CD14-positive monocyte (primary cell): ENCODE measurements at regions not wholly inside any gene's neighbourhood (a gene's known extent, or its start where the extent isn't known, plus 50 kb on each side); places are given as distances from the start of the nearest gene placed in this dataset.

Source experiments
- DNase-seq, 3 donors: peaks; one replicate each; pipeline ENCODE4 v3.0.0-alpha.2; 2011 to 2022
- H2AFZ ChIP-seq: 2 replicates; pipeline ENCODE4 v1.6.0; 2012; ENCODE audit warnings: mild to moderate bottlenecking, low read depth, low read length, inconsistent platforms; ENCODE audit not compliant: insufficient read depth, poor library complexity, severe bottlenecking
- H3K27ac ChIP-seq, 2 donors: 1 replicate in 1 of 2; 2 replicates in 1 of 2; pipeline ENCODE4 v1.5.1; 2012 to 2013; ENCODE audit warnings: low read length in 2 of 2, control low read depth in 1 of 2, inconsistent platforms in 1 of 2, low read depth in 1 of 2, mild to moderate bottlenecking in 1 of 2
- H3K27me3 ChIP-seq, 2 donors: one replicate each; pipeline versions ENCODE4 v1.6.0 to v1.6.1; 2011 to 2013; ENCODE audit warnings: low read length in 2 of 2; ENCODE audit not compliant: control insufficient read depth in 2 of 2, insufficient read depth in 2 of 2
- H3K36me3 ChIP-seq, 2 donors: replicated peaks in 1 of 2; 1 replicate in 1 of 2; 2 replicates in 1 of 2; pipeline versions ENCODE4 v1.5.1 to v1.6.1; 2012 to 2013; ENCODE audit warnings: low read length in 2 of 2, control low read depth in 1 of 2, inconsistent platforms in 1 of 2, mild to moderate bottlenecking in 1 of 2; ENCODE audit not compliant: insufficient read depth in 2 of 2, control insufficient read depth in 1 of 2
- H3K4me1 ChIP-seq, 2 donors: 1 replicate in 1 of 2; 2 replicates in 1 of 2; pipeline versions ENCODE4 v1.5.1 to v1.6.1; 2012 to 2013; ENCODE audit warnings: low read length in 2 of 2, control low read depth in 1 of 2, inconsistent platforms in 1 of 2, mild to moderate bottlenecking in 1 of 2, moderate library complexity in 1 of 2; ENCODE audit not compliant: insufficient read depth in 2 of 2, control insufficient read depth in 1 of 2
- H3K4me2 ChIP-seq: replicated peaks from 2 replicates; pipeline ENCODE3; 2012; ENCODE audit warnings: low read length, moderate library complexity, mild to moderate bottlenecking; ENCODE audit not compliant: poor library complexity, severe bottlenecking; ENCODE audit errors: extremely low read depth
- H3K4me3 ChIP-seq, 3 experiments: fragments of 200-600 bp in 1 of 3; sonication (generic) in 1 of 3; replicated peaks in 1 of 3; 1 replicate in 2 of 3; 2 replicates in 1 of 3; pipeline ENCODE4 v1.5.1; 2011 to 2013; ENCODE audit warnings: low read length in 3 of 3, mild to moderate bottlenecking in 3 of 3, control low read depth in 2 of 3, low read depth in 2 of 3, inconsistent platforms in 1 of 3, moderate library complexity in 1 of 3
- H3K79me2 ChIP-seq: 2 replicates; pipeline ENCODE4 v1.6.0; 2012; ENCODE audit warnings: mild to moderate bottlenecking, control low read depth, inconsistent platforms, low read length, moderate library complexity; ENCODE audit not compliant: insufficient read depth
- H3K9ac ChIP-seq: 2 replicates; pipeline ENCODE4 v1.6.0; 2017; ENCODE audit warnings: low read length, mild to moderate bottlenecking; ENCODE audit not compliant: insufficient read depth, poor library complexity, severe bottlenecking
- H3K9me3 ChIP-seq, 2 donors: replicated peaks in 1 of 2; 1 replicate in 1 of 2; 2 replicates in 1 of 2; pipeline versions ENCODE4 v1.5.1 to v1.6.1; 2012 to 2013; ENCODE audit warnings: low read length in 2 of 2, control low read depth in 1 of 2; ENCODE audit not compliant: control insufficient read depth in 1 of 2, insufficient read depth in 1 of 2
- H4K20me1 ChIP-seq: 2 replicates; pipeline ENCODE4 v1.6.0; 2012; ENCODE audit warnings: mild to moderate bottlenecking, low read length, control low read depth, moderate library complexity; ENCODE audit not compliant: insufficient read depth
- H3K27ac Mint-ChIP-seq, 7 donors: one replicate each; pipeline ENCODE4 v1.8.0; 2020; ENCODE audit warnings: mild to moderate bottlenecking in 7 of 7, mixed read lengths in 7 of 7, moderate library complexity in 6 of 7, inconsistent platforms in 2 of 7
- H3K27me3 Mint-ChIP-seq, 3 donors: one replicate each; pipeline ENCODE4 v1.8.0; 2021 to 2022; ENCODE audit warnings: low read depth in 3 of 3, mild to moderate bottlenecking in 3 of 3, mixed read lengths in 3 of 3, moderate library complexity in 3 of 3, inconsistent platforms in 1 of 3
- H3K36me3 Mint-ChIP-seq, 2 donors: one replicate each; pipeline ENCODE4 v1.8.0; 2020; ENCODE audit warnings: mixed read lengths in 2 of 2, inconsistent platforms in 1 of 2, mild to moderate bottlenecking in 1 of 2
- H3K4me1 Mint-ChIP-seq: one replicate; pipeline ENCODE4 v1.8.0; 2020; ENCODE audit warnings: mild to moderate bottlenecking, mixed read lengths
- H3K4me3 Mint-ChIP-seq, 2 donors: one replicate each; pipeline ENCODE4 v1.8.0; 2020; ENCODE audit warnings: mild to moderate bottlenecking in 2 of 2, mixed read lengths in 2 of 2, moderate library complexity in 1 of 2
- H3K9me3 Mint-ChIP-seq, 7 donors: one replicate each; pipeline ENCODE4 v1.8.0; 2020 to 2022; ENCODE audit warnings: mixed read lengths in 7 of 7, mild to moderate bottlenecking in 6 of 7, moderate library complexity in 6 of 7, inconsistent platforms in 2 of 7
- CTCF ChIP-seq: fragments of 200-600 bp; IDR thresholded peaks from one replicate; pipeline ENCODE4 v1.8.0; 2022; ENCODE audit warnings: antibody characterized with exemption, mild to moderate bottlenecking
- WGBS: methylation state at CpG from one replicate; pipeline ENCODE4 v1.1.5; 2013; ENCODE audit warnings: missing lambda C conversion rate; ENCODE audit not compliant: insufficient coverage; 5-methylcytosine and 5-hydroxymethylcytosine counted together
- intact Hi-C, 2 donors: fragments of 100-400 bp; cut with micrococcal nuclease; formaldehyde crosslinking; loops; one replicate each; pipeline versions ENCODE4 v1.15.0 to v1.15.1; 2023

DNA sequence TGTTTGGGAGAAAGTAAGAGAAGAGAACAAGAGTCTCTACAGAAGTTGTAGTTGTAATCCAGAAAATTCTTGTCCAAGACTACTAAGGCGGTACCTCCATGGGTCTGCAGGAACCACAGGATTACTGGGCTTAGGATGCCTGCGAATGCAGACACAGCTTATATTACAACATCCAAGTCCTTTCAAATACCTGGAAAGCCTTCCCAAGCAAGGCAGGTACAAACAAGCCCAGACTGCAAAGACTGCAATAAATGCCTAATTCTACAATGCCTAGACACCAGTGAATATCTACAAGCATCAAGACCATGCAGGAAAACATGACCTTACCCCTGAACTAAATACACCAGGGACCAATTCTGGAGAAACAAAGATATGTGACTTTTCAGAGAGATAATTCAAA is 178.2 kb downstream of the ARL4A start:
- Mint-ChIP-seq H3K36me3 (no peaks in the 10 kb centered on the region), H3K27ac (no peak overlapping the region), H3K4me3 (no peak overlapping the region), H3K4me1 (no peaks in the 10 kb centered on the region), H3K9me3 (peaks cover 0 to 10% (median 4%) of the 10 kb centered on the region in 7 donors), H3K27me3 (peaks cover 0 to 2% (median 0%) of the 10 kb centered on the region in 3 donors)
- H3K9ac ChIP-seq = no peak overlapping the region
- no peak overlapping the region for H2AFZ ChIP-seq
- H3K4me1 ChIP-seq = no peaks in the 10 kb centered on the region
- H3K79me2 ChIP-seq = no peaks in the 10 kb centered on the region
- H3K27ac ChIP-seq = no peak overlapping the region
- H4K20me1 ChIP-seq = no peaks in the 10 kb centered on the region
- no peak overlapping the region for H3K4me3 ChIP-seq
- no peak for DNase-seq
- WGBS = 100% methylated on average over 2 of the region's 2 CpGs
- H3K36me3 ChIP-seq = no peaks in the 10 kb centered on the region
- TF ChIP-seq CTCF = no peak
- intact Hi-C loops = no loop called here
- H3K4me2 ChIP-seq = no peak overlapping the region
- H3K27me3 ChIP-seq = no peaks in the 10 kb centered on the region
- peaks cover 0 to 12% of the 10 kb centered on the region in 2 donors for H3K9me3 ChIP-seq

- WGBS = 72% methylated on average over 2 of the region's 4 CpGs
- no peaks in the 10 kb centered on the region for H3K36me3 ChIP-seq
- Mint-ChIP-seq H3K27ac (no peak overlapping the region), H3K27me3 (peaks cover 0 to 2% (median 1%) of the 10 kb centered on the region in 3 donors), H3K4me1 (no peaks in the 10 kb centered on the region), H3K9me3 (peaks cover 0 to 10% (median 4%) of the 10 kb centered on the region in 7 donors), H3K4me3 (no peak overlapping the region), H3K36me3 (no peaks in the 10 kb centered on the region)
- no peak for TF ChIP-seq CTCF
- no peak overlapping the region for H3K4me3 ChIP-seq
- H2AFZ ChIP-seq = no peak overlapping the region
- no peak overlapping the region for H3K27ac ChIP-seq
- DNase-seq = no peak
- H3K79me2 ChIP-seq = no peaks in the 10 kb centered on the region
- H3K4me2 ChIP-seq = no peak overlapping the region
- peaks cover 0 to 12% of the 10 kb centered on the region in 2 donors for H3K9me3 ChIP-seq
- H3K27me3 ChIP-seq = no peaks in the 10 kb centered on the region
- no peaks in the 10 kb centered on the region for H4K20me1 ChIP-seq
- intact Hi-C loops = no loop called here
- H3K4me1 ChIP-seq = no peaks in the 10 kb centered on the region
- no peak overlapping the region for H3K9ac ChIP-seq
These were observed 178.8 kb downstream of the ARL4A start for GRCh38 chr7:12866207-12866606.
